Esophagus muscularis mucosa (tissue), 4 donors: ENCODE measurements at regions not wholly inside any gene's neighbourhood (a gene's known extent, or its start where the extent isn't known, plus 50 kb on each side); places are given as distances from the start of the nearest gene placed in this dataset.

ENCODE experiments used
- EP300 ChIP-seq: sonication (generic); formaldehyde crosslinking; IDR thresholded peaks from one replicate; pipeline ENCODE4 v1.6.1; 2017; ENCODE audit warnings: antibody characterized with exemption
- POLR2A ChIP-seq: fragments of 450-650 bp; IDR thresholded peaks from one replicate; pipeline ENCODE4 v1.6.1; 2017; ENCODE audit warnings: antibody characterized with exemption, moderate library complexity, mild to moderate bottlenecking, low read depth
- POLR2AphosphoS5 ChIP-seq, 2 donors: sonication (generic); formaldehyde crosslinking; IDR thresholded peaks; one replicate each; pipeline ENCODE4 v1.6.1; 2017; ENCODE audit warnings: antibody characterized with exemption in 2 of 2
- TF ChIP-seq, protein P1 (sequence below), 3 experiments: fragments of 200-600 bp in 2 of 3; fragments of 450-650 bp in 1 of 3; sonication (generic) in 2 of 3; IDR thresholded peaks; one replicate each; pipeline ENCODE4 v1.5.1; 2017 to 2019; ENCODE audit warnings: antibody characterized with exemption in 3 of 3, mild to moderate bottlenecking in 2 of 3, moderate library complexity in 1 of 3

DNA sequence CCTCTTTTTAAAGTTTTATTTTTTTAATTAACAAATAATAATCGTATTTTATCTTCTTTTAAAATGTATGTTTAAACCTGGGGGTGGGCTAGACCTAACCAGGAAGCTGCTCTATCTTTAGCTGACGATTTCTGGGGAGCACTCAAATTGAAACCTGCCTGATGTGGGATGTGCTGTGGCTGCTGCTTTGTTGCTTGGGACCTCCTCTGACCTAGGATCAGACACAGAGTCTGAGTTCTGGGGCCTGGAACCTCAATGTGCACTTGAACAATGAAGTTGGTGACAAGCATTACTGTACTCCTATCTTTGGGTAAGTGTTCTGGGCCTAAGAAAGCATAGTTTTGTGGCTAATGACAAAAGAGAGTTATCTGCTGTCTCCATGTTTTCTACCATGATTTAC, 386.7 kb downstream of the DAD1 start:
- TF ChIP-seq, protein P1, sequence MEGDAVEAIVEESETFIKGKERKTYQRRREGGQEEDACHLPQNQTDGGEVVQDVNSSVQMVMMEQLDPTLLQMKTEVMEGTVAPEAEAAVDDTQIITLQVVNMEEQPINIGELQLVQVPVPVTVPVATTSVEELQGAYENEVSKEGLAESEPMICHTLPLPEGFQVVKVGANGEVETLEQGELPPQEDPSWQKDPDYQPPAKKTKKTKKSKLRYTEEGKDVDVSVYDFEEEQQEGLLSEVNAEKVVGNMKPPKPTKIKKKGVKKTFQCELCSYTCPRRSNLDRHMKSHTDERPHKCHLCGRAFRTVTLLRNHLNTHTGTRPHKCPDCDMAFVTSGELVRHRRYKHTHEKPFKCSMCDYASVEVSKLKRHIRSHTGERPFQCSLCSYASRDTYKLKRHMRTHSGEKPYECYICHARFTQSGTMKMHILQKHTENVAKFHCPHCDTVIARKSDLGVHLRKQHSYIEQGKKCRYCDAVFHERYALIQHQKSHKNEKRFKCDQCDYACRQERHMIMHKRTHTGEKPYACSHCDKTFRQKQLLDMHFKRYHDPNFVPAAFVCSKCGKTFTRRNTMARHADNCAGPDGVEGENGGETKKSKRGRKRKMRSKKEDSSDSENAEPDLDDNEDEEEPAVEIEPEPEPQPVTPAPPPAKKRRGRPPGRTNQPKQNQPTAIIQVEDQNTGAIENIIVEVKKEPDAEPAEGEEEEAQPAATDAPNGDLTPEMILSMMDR (IDR thresholded peaks at IDR 0.05), result no peak
- TF ChIP-seq POLR2A (no peak), EP300 (no peak), POLR2AphosphoS5 (IDR thresholded peaks at IDR 0.05) (no peak)
